Myocyte (in vitro differentiated cells): ENCODE measurements at regions not wholly inside any gene's neighbourhood (a gene's known extent, or its start where the extent isn't known, plus 50 kb on each side); places are given as distances from the start of the nearest gene placed in this dataset.

Experiments used
- DNase-seq: peaks from one replicate; pipeline ENCODE4 v3.0.0-alpha.2; 2012; ENCODE audit warnings: low read depth

GRCh38 chr4:151952137-151952536 is 191.3 kb upstream of the GATB start:
- no peak for DNase-seq

- DNase-seq: no peak
Measured at GRCh38 chr4:151951671-151952050, 190.9 kb upstream of the GATB start.

- DNase-seq: no peak
Measured at GRCh38 chr4:151950993-151951670, 190.3 kb upstream of the GATB start.

GRCh38 chr4:151948351-151949016 is 187.7 kb upstream of the GATB start:
- DNase-seq: no peak

- no peak for DNase-seq
Measured at GRCh38 chr4:151946718-151947117, 185.9 kb upstream of the GATB start.

- DNase-seq: no peak
Measured at GRCh38 chr4:151942971-151943370, 182.2 kb upstream of the GATB start.

GRCh38 chr4:151940926-151941617 is 180.3 kb upstream of the GATB start:
- no peak for DNase-seq

- no peak for DNase-seq
Measured at GRCh38 chr4:151940291-151940690, 179.5 kb upstream of the GATB start.

- no peak for DNase-seq
Measured at GRCh38 chr4:151939670-151940069, 178.9 kb upstream of the GATB start.

- DNase-seq: no peak
Measured at GRCh38 chr4:151935411-151935810, 174.6 kb upstream of the GATB start.

GRCh38 chr4:151934766-151935165 is 174.0 kb upstream of the GATB start:
- peak; percentile 40 for DNase-seq

- DNase-seq: no peak
Measured at GRCh38 chr4:151933122-151933827, 172.5 kb upstream of the GATB start.

- DNase-seq: no peak
Measured at GRCh38 chr4:151931563-151931962, 170.8 kb upstream of the GATB start.

- no peak for DNase-seq
Measured at GRCh38 chr4:151930372-151930771, 169.6 kb upstream of the GATB start.

GRCh38 chr4:151928112-151928511 is 167.3 kb upstream of the GATB start:
- DNase-seq: no peak

GRCh38 chr4:151922811-151923210 is 162.0 kb upstream of the GATB start:
- no peak for DNase-seq

- no peak for DNase-seq
Measured at GRCh38 chr4:151922306-151922705, 161.5 kb upstream of the GATB start.

GRCh38 chr4:151921811-151922210 is 161.0 kb upstream of the GATB start:
- DNase-seq: no peak

- no peak for DNase-seq
Measured at GRCh38 chr4:151921386-151921785, 160.6 kb upstream of the GATB start.

- DNase-seq: peak; percentile 42
Measured at GRCh38 chr4:151917145-151917734, 156.4 kb upstream of the GATB start.

- DNase-seq: no peak
Measured at GRCh38 chr4:151912632-151913031, 151.8 kb upstream of the GATB start.

GRCh38 chr4:151911970-151912369 is 151.2 kb upstream of the GATB start:
- DNase-seq: no peak
